Memory B cell (primary cell): ENCODE measurements at regions not wholly inside any gene's neighbourhood (a gene's known extent, or its start where the extent isn't known, plus 50 kb on each side); places are given as distances from the start of the nearest gene placed in this dataset.

Experiments
- ATAC-seq: fragments of 150-1000 bp; cut with Tn5 transposase; 2 replicates; pipeline ENCODE4 v1.10.0; 2021; ENCODE audit warnings: low read depth, mild to moderate bottlenecking, moderate library complexity
- DNase-seq, 2 donors: peaks; one replicate each; pipeline ENCODE4 v3.0.0; 2022; ENCODE audit warnings: low spot score in 2 of 2
- H3K27ac Mint-ChIP-seq: one replicate; pipeline ENCODE4 v1.8.0; 2022; ENCODE audit warnings: mild to moderate bottlenecking, moderate library complexity, mixed read lengths
- H3K27me3 Mint-ChIP-seq: one replicate; pipeline ENCODE4 v1.8.0; 2022; ENCODE audit warnings: mixed read lengths
- H3K36me3 Mint-ChIP-seq: one replicate; pipeline ENCODE4 v1.8.0; 2022; ENCODE audit warnings: mild to moderate bottlenecking, mixed read lengths
- H3K4me1 Mint-ChIP-seq: one replicate; pipeline ENCODE4 v1.8.0; 2022; ENCODE audit warnings: mixed read lengths
- H3K4me3 Mint-ChIP-seq: one replicate; pipeline ENCODE4 v1.8.0; 2022; ENCODE audit warnings: mild to moderate bottlenecking, moderate library complexity, mixed read lengths
- H3K9me3 Mint-ChIP-seq: one replicate; pipeline ENCODE4 v1.8.0; 2022; ENCODE audit warnings: mixed read lengths

- DNase-seq = no peak
- no peaks in the 10 kb centered on the region for H3K4me1 Mint-ChIP-seq
- H3K36me3 Mint-ChIP-seq = peaks cover 9% of the 10 kb centered on the region
- ATAC-seq = no peak
- H3K4me3 Mint-ChIP-seq = no peak overlapping the region
- H3K27ac Mint-ChIP-seq = no peak overlapping the region
- H3K9me3 Mint-ChIP-seq = peaks cover 3% of the 10 kb centered on the region
- no peaks in the 10 kb centered on the region for H3K27me3 Mint-ChIP-seq
Observed at GRCh38 chr11:112310848-112311247, 50.2 kb upstream of the PLET1 start.

DNA sequence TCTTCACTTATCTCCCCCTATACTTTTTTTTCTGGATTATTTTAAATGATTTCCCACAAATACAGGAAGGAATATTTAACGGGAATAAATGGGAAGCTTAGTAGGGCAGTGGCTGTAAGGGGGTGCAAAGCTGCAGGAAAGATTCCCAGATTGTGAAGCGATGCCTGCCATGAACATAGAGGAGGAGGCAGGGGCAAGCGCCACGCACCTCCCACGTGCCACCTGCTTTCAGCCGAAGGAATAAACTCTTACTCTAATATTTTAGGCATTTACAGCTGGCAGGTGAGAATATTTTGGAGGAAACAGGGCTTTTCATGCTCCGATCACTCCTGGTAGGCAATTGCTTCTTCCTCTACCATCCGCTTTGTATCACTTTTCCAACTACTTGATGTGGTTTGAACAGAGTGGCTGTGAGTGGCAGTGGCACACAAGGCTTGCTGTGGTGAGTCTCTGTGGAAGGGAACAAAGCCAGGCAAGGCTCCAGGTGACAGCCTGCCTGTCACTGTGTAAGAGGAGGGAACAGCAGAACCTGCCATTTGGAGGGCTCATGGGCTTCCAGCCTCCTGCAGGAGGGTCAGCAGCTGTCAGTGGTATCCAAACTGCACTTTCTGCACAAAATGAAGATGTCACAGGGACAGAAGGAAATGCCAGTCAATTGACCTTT lies 54.5 kb upstream of the PLET1 start:
- peaks cover 9% of the 10 kb centered on the region for H3K36me3 Mint-ChIP-seq
- H3K27ac Mint-ChIP-seq = no peak overlapping the region
- no peak overlapping the region for H3K4me3 Mint-ChIP-seq
- ATAC-seq (no peak), DNase-seq (no peak)
- no peaks in the 10 kb centered on the region for H3K27me3 Mint-ChIP-seq
- H3K4me1 Mint-ChIP-seq = no peaks in the 10 kb centered on the region
- H3K9me3 Mint-ChIP-seq = no peaks in the 10 kb centered on the region

- H3K4me1 Mint-ChIP-seq = no peaks in the 10 kb centered on the region
- peaks cover 6% of the 10 kb centered on the region for H3K36me3 Mint-ChIP-seq
- no peaks in the 10 kb centered on the region for H3K9me3 Mint-ChIP-seq
- ATAC-seq = no peak
- no peak overlapping the region for H3K4me3 Mint-ChIP-seq
- no peak overlapping the region for H3K27ac Mint-ChIP-seq
- H3K27me3 Mint-ChIP-seq = no peaks in the 10 kb centered on the region
- no peak for DNase-seq
Observed at GRCh38 chr11:112315861-112316739, 55.4 kb upstream of the PLET1 start.

DNA sequence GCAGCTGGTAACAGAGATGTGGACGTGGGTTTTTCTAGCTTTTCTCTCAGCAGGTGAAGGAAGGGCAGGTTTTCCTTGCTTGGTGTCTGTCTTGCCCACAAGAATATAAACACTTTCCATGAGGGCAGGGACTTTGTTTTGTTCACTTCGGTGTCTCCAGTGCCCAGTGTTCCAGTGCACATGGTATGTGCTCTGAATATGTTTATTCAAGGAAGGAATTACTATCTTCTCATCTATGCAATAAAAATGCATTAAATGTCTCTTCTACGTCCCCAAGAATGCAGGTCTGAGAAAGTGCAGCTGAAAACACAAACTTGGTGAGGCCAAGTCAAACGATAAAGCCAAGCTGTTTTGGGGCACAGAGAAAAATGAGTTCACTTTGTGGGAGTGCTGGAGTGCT lies 56.3 kb upstream of the PLET1 start:
- no peak overlapping the region for H3K27ac Mint-ChIP-seq
- no peak for DNase-seq
- H3K4me3 Mint-ChIP-seq = no peak overlapping the region
- no peak for ATAC-seq
- peaks cover 3% of the 10 kb centered on the region for H3K4me1 Mint-ChIP-seq
- H3K36me3 Mint-ChIP-seq = peaks cover 4% of the 10 kb centered on the region
- H3K9me3 Mint-ChIP-seq = no peaks in the 10 kb centered on the region
- no peaks in the 10 kb centered on the region for H3K27me3 Mint-ChIP-seq

DNA sequence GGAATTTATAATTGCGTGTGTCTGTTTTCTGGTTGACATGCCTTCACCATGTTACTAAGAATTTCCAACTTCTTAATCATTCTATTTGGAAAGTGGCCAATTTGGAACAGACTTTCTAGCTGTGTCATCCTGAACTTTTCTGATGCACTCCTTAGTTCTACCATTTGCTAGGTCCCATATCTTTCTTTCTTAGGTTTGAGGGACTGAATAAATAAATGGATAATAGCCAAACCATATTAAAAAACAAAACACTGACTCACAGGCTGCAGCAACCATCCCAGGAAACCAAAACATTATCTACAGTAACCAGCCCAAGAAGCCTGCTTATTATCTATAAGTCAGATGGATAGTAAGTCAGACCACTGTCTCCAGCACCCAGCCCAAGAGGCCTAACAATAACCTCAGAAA lies 57.5 kb upstream of the PLET1 start:
- H3K4me3 Mint-ChIP-seq = no peak overlapping the region
- no peaks in the 10 kb centered on the region for H3K9me3 Mint-ChIP-seq
- H3K27me3 Mint-ChIP-seq = no peaks in the 10 kb centered on the region
- peaks cover 4% of the 10 kb centered on the region for H3K36me3 Mint-ChIP-seq
- H3K27ac Mint-ChIP-seq = no peak overlapping the region
- peaks cover 3% of the 10 kb centered on the region for H3K4me1 Mint-ChIP-seq
- ATAC-seq (no peak), DNase-seq (no peak)

DNA sequence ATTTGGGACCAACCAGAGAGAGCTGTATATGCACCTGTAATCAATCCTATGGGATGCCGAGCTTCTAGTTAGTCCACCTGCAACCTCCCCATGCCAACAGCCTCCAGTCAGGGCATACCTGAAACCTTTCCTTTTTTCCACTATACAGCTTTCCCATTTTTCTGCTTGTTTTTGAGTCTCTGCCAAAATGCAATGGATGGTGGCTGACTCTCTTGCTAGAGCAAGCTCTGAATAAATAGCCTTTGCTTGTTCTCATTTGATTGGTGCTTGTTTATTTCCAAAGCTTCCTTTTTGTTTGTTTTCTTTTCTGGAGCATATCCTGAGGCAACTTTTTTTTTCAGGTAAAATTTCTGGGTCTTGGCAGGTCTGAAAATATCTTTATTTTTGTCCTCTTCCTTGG lies 58.0 kb upstream of the PLET1 start:
- ATAC-seq (no peak), DNase-seq (no peak)
- no peak overlapping the region for H3K27ac Mint-ChIP-seq

GRCh38 chr11:112320668-112321067 lies 60.0 kb upstream of the PLET1 start:
- no peak overlapping the region for H3K4me3 Mint-ChIP-seq
- no peak overlapping the region for H3K27ac Mint-ChIP-seq
- ATAC-seq (no peak), DNase-seq (no peak)
- H3K4me1 Mint-ChIP-seq = peaks cover 3% of the 10 kb centered on the region
- peaks cover 4% of the 10 kb centered on the region for H3K36me3 Mint-ChIP-seq
- no peaks in the 10 kb centered on the region for H3K27me3 Mint-ChIP-seq
- H3K9me3 Mint-ChIP-seq = no peaks in the 10 kb centered on the region

More for the DNA sequence above, 58.0 kb upstream of the PLET1 start:
- Mint-ChIP-seq H3K27me3 (no peaks in the 10 kb centered on the region), H3K4me3 (no peak overlapping the region), H3K36me3 (peaks cover 4% of the 10 kb centered on the region), H3K9me3 (no peaks in the 10 kb centered on the region), H3K4me1 (peaks cover 3% of the 10 kb centered on the region)

DNA sequence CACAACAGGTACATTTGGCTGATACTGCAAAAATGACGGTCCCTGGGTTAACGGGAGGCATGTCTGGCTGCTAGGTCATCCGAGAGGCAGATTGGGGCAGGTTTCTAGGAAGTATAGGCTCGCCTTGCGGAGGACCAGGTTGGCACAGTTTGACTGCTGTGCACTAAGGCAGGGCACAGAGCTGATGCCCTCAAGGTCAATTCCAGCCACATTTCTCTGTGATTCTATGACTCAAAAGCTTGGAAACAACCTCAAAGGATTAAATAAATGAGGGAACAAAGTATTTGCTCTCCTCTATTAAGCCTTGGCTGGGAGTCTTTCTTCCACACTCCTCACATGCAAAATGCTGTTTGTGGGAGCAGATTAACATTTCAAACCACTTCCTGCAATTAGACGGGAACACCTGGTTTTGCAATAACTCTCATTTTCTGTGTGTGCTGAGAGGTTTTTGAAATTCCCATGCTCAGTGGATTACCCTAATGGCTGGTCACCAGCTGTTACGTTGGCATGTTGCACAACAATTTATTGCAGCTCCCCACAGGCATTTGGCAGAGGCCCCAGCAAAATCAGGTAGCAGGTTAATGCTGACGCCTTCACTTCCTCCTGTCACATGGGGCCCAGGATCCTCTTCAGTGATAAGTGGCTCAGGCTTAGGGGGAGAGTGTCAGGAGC lies 61.0 kb upstream of the PLET1 start:
- Mint-ChIP-seq H3K4me3 (no peak overlapping the region), H3K36me3 (peaks cover 4% of the 10 kb centered on the region), H3K4me1 (peaks cover 3% of the 10 kb centered on the region), H3K27ac (no peak overlapping the region), H3K9me3 (no peaks in the 10 kb centered on the region), H3K27me3 (no peaks in the 10 kb centered on the region)
- ATAC-seq (no peak), DNase-seq (no peak)

GRCh38 chr11:112322173-112322790 lies 61.6 kb upstream of the PLET1 start:
- Mint-ChIP-seq H3K36me3 (peaks cover 4% of the 10 kb centered on the region), H3K4me3 (no peak overlapping the region), H3K27ac (no peak overlapping the region), H3K9me3 (no peaks in the 10 kb centered on the region), H3K4me1 (peaks cover 5% of the 10 kb centered on the region), H3K27me3 (no peaks in the 10 kb centered on the region)
- DNase-seq (no peak), ATAC-seq (no peak)

- no peak for ATAC-seq
- DNase-seq = no peak
- Mint-ChIP-seq H3K4me1 (peaks cover 2% of the 10 kb centered on the region), H3K4me3 (no peak overlapping the region), H3K36me3 (peaks cover 20% of the 10 kb centered on the region), H3K27me3 (peaks cover 2% of the 10 kb centered on the region), H3K27ac (no peak overlapping the region), H3K9me3 (peaks cover 4% of the 10 kb centered on the region)
Observed at GRCh38 chr11:112334381-112334780, 73.7 kb upstream of the PLET1 start.

DNA sequence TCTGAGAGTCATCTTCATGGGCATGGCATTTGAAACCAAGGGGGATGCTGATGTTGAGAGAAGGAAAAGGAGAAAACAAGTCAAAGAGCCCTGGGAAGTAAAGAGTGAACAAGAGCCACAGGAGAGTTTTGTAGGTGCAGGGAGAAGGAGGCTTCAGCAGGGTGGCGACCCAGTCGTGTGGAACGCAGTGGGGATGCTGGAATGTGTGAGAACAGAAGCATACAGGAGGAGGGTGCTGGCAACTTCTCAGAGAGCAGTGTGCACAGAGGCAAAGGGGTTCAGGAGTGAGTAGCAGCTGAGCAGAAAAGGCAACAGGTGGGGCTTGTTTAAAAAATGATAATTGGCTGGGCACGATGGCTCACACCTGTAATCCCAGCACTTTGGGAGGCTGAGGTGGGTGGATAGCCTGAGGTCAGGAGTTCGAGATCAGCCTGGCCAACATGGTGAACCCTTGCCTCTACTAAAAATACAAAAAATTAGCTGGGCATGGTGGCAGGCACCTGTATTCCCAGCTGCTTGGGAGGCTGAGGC lies 75.8 kb upstream of the PLET1 start:
- H3K4me1 Mint-ChIP-seq = peaks cover 2% of the 10 kb centered on the region
- peaks cover 1% of the 10 kb centered on the region for H3K9me3 Mint-ChIP-seq
- no peak overlapping the region for H3K27ac Mint-ChIP-seq

DNA sequence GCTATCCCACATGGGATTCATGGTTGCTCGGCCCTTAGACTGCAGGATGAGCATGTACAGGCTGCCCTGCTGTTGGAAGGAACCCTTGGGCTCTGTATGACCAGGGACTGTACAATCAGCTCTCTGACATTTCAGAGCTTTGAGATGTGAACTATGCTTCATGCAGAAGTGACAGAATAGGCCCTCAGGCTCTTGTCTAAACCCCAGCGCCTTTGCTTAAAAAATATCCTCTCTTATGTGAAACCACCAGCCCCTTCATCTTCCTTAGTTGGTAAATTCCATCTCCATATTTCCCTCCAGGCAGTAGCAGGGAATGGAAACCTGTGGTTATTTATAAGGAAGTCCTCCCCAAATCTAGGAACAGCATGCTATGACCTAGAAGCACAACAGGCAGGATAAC lies 78.9 kb upstream of the PLET1 start:
- Mint-ChIP-seq H3K4me1 (no peaks in the 10 kb centered on the region), H3K27me3 (peaks cover under 1% of the 10 kb centered on the region), H3K4me3 (no peak overlapping the region), H3K36me3 (peaks cover 14% of the 10 kb centered on the region), H3K9me3 (peaks cover 1% of the 10 kb centered on the region), H3K27ac (no peak overlapping the region)
- DNase-seq = no peak
- ATAC-seq = no peak

More for the DNA sequence above, 75.8 kb upstream of the PLET1 start:
- no peaks in the 10 kb centered on the region for H3K27me3 Mint-ChIP-seq
- DNase-seq (no peak), ATAC-seq (no peak)
- peaks cover 11% of the 10 kb centered on the region for H3K36me3 Mint-ChIP-seq
- H3K4me3 Mint-ChIP-seq = no peak overlapping the region

DNA sequence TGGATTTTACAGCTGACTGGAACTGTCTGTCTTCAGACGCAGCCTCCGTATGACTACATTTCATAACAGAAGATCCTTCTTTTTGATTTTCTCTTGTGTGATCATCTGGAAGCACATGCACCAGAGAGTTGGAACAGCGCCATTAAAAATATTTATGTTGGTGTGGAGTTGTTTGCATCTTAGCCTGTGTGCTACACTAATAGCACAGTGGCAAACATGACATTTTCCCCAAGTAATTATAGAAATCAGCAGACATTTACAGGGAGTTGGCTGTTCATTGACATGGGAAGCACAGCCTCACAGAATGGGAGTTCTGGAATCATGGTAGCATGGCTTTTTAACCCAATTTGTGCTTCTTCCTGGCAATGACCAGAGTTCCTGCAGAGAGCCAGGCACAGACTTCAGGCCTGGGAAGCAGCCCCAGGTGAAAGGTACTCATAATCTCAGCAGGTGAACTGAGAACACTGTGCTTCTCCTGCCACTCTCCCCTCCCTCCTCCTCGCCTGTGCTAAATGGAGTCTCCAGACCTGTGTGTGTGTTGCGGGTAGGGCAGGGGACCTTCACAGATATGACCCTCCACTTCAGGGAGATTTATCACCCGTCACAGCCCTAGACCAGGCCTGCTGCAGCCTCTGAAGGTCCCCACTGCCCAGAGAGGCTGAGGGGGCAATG lies 82.8 kb upstream of the PLET1 start:
- peaks cover 13% of the 10 kb centered on the region for H3K36me3 Mint-ChIP-seq
- no peak for ATAC-seq
- no peaks in the 10 kb centered on the region for H3K4me1 Mint-ChIP-seq
- no peaks in the 10 kb centered on the region for H3K9me3 Mint-ChIP-seq
- peaks cover 6% of the 10 kb centered on the region for H3K27me3 Mint-ChIP-seq
- no peak for DNase-seq
- no peak overlapping the region for H3K4me3 Mint-ChIP-seq
- no peak overlapping the region for H3K27ac Mint-ChIP-seq
